GM23338 (cell line): ENCODE measurements at regions not wholly inside any gene's neighbourhood (a gene's known extent, or its start where the extent isn't known, plus 50 kb on each side); places are given as distances from the start of the nearest gene placed in this dataset.

Experiments used
- ATAC-seq: fragments of 200-7000 bp; cut with Tn5 transposase; 3 replicates; pipeline ENCODE4 v1.9.1; 2020
- DNase-seq: peaks from one replicate; pipeline ENCODE4 v3.0.0-alpha.2; 2015; ENCODE audit warnings: low spot score
- H2AFZ ChIP-seq: fragments of 200-600 bp; sonication (generic); 2 replicates; pipeline ENCODE4 v1.8.0; 2016; ENCODE audit warnings: antibody characterized with exemption, mild to moderate bottlenecking, moderate library complexity
- H3F3A ChIP-seq: fragments of 200-600 bp; sonication (generic); replicated peaks from 2 replicates; pipeline ENCODE4 v1.8.0; 2017; ENCODE audit warnings: antibody characterized with exemption, mixed run types, low read depth
- H3K27ac ChIP-seq: fragments of 200-600 bp; sonication (generic); 2 replicates; pipeline ENCODE4 v1.6.1; 2016; ENCODE audit warnings: low read depth
- H3K27me3 ChIP-seq: fragments of 200-600 bp; sonication (generic); 2 replicates; pipeline ENCODE4 v1.8.0; 2016; ENCODE audit warnings: mild to moderate bottlenecking, mixed run types, moderate library complexity; ENCODE audit not compliant: insufficient read depth
- H3K36me3 ChIP-seq: fragments of 200-600 bp; sonication (generic); 2 replicates; pipeline ENCODE4 v1.8.0; 2016; ENCODE audit warnings: mild to moderate bottlenecking; ENCODE audit not compliant: insufficient read depth
- H3K4me1 ChIP-seq: fragments of 200-600 bp; sonication (generic); 2 replicates; pipeline ENCODE4 v1.8.0; 2016; ENCODE audit warnings: mild to moderate bottlenecking, moderate library complexity; ENCODE audit not compliant: insufficient read depth
- H3K4me2 ChIP-seq: fragments of 200-600 bp; sonication (generic); 2 replicates; pipeline ENCODE4 v1.7.1; 2017; ENCODE audit warnings: mixed run types
- H3K4me3 ChIP-seq: fragments of 200-600 bp; sonication (generic); 2 replicates; pipeline ENCODE4 v1.6.1; 2016; ENCODE audit warnings: mixed run types
- H3K79me2 ChIP-seq: fragments of 200-600 bp; sonication (generic); replicated peaks from 2 replicates; pipeline ENCODE4 v1.8.0; 2017; ENCODE audit warnings: mild to moderate bottlenecking; ENCODE audit not compliant: insufficient read depth
- H3K9me2 ChIP-seq: fragments of 200-600 bp; sonication (generic); 2 replicates; pipeline ENCODE4 v1.8.0; 2017; ENCODE audit not compliant: insufficient read depth
- H4K20me1 ChIP-seq: fragments of 200-600 bp; sonication (generic); replicated peaks from 2 replicates; pipeline ENCODE4 v1.8.0; 2017; ENCODE audit warnings: mild to moderate bottlenecking; ENCODE audit not compliant: insufficient read depth
- H3K27ac Mint-ChIP-seq: 2 replicates; pipeline ENCODE4 v1.8.0; 2020; ENCODE audit warnings: inconsistent platforms, mild to moderate bottlenecking, moderate library complexity, mixed read lengths
- H3K27me3 Mint-ChIP-seq: 3 replicates; pipeline ENCODE4 v1.8.0; 2022; ENCODE audit warnings: low read depth, mild to moderate bottlenecking, moderate library complexity, mixed read lengths, inconsistent platforms; ENCODE audit not compliant: insufficient read depth, poor library complexity
- H3K36me3 Mint-ChIP-seq: 3 replicates; pipeline ENCODE4 v1.8.0; 2021; ENCODE audit warnings: low read depth, mild to moderate bottlenecking, inconsistent platforms, moderate library complexity, mixed read lengths
- H3K4me1 Mint-ChIP-seq: 3 replicates; pipeline ENCODE4 v1.8.0; 2020; ENCODE audit warnings: mild to moderate bottlenecking, inconsistent platforms, mixed read lengths
- H3K4me3 Mint-ChIP-seq: 3 replicates; pipeline ENCODE4 v1.8.0; 2021; ENCODE audit warnings: moderate library complexity, mild to moderate bottlenecking, inconsistent platforms, mixed read lengths
- H3K9me3 Mint-ChIP-seq: 3 replicates; pipeline ENCODE4 v1.8.0; 2020; ENCODE audit warnings: moderate library complexity, mild to moderate bottlenecking, inconsistent platforms, mixed read lengths
- CREB1 ChIP-seq: fragments of 250-450 bp; sonication (Bioruptor Pico); IDR thresholded peaks from 2 replicates; pipeline ENCODE4 v1.5.0; 2020; ENCODE audit warnings: low read depth, mild to moderate bottlenecking, moderate library complexity
- EZH2 ChIP-seq: fragments of 200-600 bp; sonication (generic); IDR thresholded peaks from one replicate; pipeline ENCODE4 v1.8.0; 2017; ENCODE audit warnings: antibody characterized with exemption, mild to moderate bottlenecking, low read depth; ENCODE audit not compliant: unreplicated experiment
- EZH2phosphoT487 ChIP-seq: fragments of 200-600 bp; sonication (generic); IDR thresholded peaks from one replicate; pipeline ENCODE4 v1.8.1; 2018; ENCODE audit warnings: antibody characterized with exemption; ENCODE audit not compliant: unreplicated experiment
- JUNB ChIP-seq: IDR thresholded peaks from one replicate; pipeline ENCODE4 v1.6.1; 2016; ENCODE audit warnings: antibody characterized with exemption; ENCODE audit not compliant: unreplicated experiment
- NANOG ChIP-seq: IDR thresholded peaks from 2 replicates; pipeline ENCODE4 v1.6.1; 2016; ENCODE audit warnings: antibody characterized with exemption, borderline replicate concordance
- POLR2AphosphoS5 ChIP-seq: IDR thresholded peaks from 2 replicates; pipeline ENCODE4 v1.6.1; 2016; ENCODE audit warnings: antibody characterized with exemption, low read depth
- STAT1 ChIP-seq: IDR thresholded peaks from one replicate; pipeline ENCODE4 v1.6.1; 2016; ENCODE audit warnings: antibody characterized with exemption; ENCODE audit not compliant: unreplicated experiment
- ZNF114 ChIP-seq: fragments of 250-450 bp; sonication (Bioruptor Pico); IDR thresholded peaks from 2 replicates; pipeline ENCODE4 v1.5.0; 2020; ENCODE audit warnings: mild to moderate bottlenecking, moderate library complexity
- ZNF331 ChIP-seq: fragments of 250-450 bp; sonication (Bioruptor Pico); IDR thresholded peaks from 2 replicates; pipeline ENCODE4 v1.5.0; 2020; ENCODE audit warnings: low read depth, mild to moderate bottlenecking, moderate library complexity
- TF ChIP-seq, protein P1 (sequence below): IDR thresholded peaks from one replicate; pipeline ENCODE4 v1.6.1; 2018; ENCODE audit warnings: antibody characterized with exemption; ENCODE audit not compliant: unreplicated experiment
- TF ChIP-seq, protein P2 (sequence below), 2 experiments: fragments of 200-600 bp in 1 of 2; sonication (generic) in 1 of 2; conservative IDR thresholded peaks; 2 replicates each; pipeline versions ENCODE4 v1.5.1 to v1.6.1; 2016 to 2017; ENCODE audit warnings: antibody characterized with exemption in 2 of 2, low read depth in 2 of 2, mild to moderate bottlenecking in 2 of 2, moderate library complexity in 1 of 2
- TF ChIP-seq, protein P3 (sequence below): fragments of 250-450 bp; sonication (Bioruptor Pico); IDR thresholded peaks from 2 replicates; pipeline ENCODE4 v1.5.0; 2020; ENCODE audit warnings: mild to moderate bottlenecking, moderate library complexity
- TF ChIP-seq, protein P4 (sequence below): IDR thresholded peaks from 2 replicates; pipeline ENCODE4 v1.6.1; 2016; ENCODE audit warnings: antibody characterized with exemption

DNA sequence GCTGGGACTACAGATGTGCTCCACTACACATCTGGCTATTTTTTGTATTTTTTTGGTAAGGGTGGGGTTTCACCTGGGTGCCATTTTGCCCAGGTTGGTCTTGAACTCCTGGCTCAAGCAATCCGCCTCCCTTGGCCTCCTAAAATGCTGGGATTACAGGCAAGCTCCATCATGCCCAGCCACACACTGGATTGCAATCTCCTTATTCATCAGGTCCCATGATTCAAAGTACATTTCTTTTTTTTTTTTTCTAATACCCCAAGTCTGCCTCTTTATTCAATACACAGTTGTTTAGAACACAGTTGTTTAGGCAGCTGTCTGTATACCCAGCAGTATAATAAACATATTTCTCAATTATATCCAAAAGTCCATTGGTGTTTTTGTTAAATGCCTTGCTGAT, 130.3 kb upstream of the ARSJ start:
- no peaks in the 10 kb centered on the region for H3F3A ChIP-seq
- no peak overlapping the region for H3K4me2 ChIP-seq
- H3K27ac ChIP-seq: no peak overlapping the region
- no peak overlapping the region for H3K27ac Mint-ChIP-seq
- no peak overlapping the region for H3K4me3 ChIP-seq
- no peaks in the 10 kb centered on the region for H3K4me1 Mint-ChIP-seq
- no peaks in the 10 kb centered on the region for H3K27me3 Mint-ChIP-seq
- H2AFZ ChIP-seq: no peak overlapping the region
- H3K4me1 ChIP-seq: no peaks in the 10 kb centered on the region
- H3K36me3 ChIP-seq: no peaks in the 10 kb centered on the region
- H3K9me2 ChIP-seq: no peaks in the 10 kb centered on the region; the same call in 1 of the 2 replicates
- H3K27me3 ChIP-seq: no peaks in the 10 kb centered on the region
- H3K9me3 Mint-ChIP-seq: no peaks in the 10 kb centered on the region
- H3K36me3 Mint-ChIP-seq: no peaks in the 10 kb centered on the region
- no peaks in the 10 kb centered on the region for H3K79me2 ChIP-seq
- DNase-seq (no peak), ATAC-seq (no peak)
- TF ChIP-seq ZNF114 (CRISPR knock-in tag) (no peak), EZH2phosphoT487 (no peak), NANOG (no peak), STAT1 (no peak), CREB1 (CRISPR knock-in tag) (no peak), JUNB (no peak), EZH2 (no peak), ZNF331 (CRISPR knock-in tag) (no peak), POLR2AphosphoS5 (no peak)
- TF ChIP-seq, protein P1, sequence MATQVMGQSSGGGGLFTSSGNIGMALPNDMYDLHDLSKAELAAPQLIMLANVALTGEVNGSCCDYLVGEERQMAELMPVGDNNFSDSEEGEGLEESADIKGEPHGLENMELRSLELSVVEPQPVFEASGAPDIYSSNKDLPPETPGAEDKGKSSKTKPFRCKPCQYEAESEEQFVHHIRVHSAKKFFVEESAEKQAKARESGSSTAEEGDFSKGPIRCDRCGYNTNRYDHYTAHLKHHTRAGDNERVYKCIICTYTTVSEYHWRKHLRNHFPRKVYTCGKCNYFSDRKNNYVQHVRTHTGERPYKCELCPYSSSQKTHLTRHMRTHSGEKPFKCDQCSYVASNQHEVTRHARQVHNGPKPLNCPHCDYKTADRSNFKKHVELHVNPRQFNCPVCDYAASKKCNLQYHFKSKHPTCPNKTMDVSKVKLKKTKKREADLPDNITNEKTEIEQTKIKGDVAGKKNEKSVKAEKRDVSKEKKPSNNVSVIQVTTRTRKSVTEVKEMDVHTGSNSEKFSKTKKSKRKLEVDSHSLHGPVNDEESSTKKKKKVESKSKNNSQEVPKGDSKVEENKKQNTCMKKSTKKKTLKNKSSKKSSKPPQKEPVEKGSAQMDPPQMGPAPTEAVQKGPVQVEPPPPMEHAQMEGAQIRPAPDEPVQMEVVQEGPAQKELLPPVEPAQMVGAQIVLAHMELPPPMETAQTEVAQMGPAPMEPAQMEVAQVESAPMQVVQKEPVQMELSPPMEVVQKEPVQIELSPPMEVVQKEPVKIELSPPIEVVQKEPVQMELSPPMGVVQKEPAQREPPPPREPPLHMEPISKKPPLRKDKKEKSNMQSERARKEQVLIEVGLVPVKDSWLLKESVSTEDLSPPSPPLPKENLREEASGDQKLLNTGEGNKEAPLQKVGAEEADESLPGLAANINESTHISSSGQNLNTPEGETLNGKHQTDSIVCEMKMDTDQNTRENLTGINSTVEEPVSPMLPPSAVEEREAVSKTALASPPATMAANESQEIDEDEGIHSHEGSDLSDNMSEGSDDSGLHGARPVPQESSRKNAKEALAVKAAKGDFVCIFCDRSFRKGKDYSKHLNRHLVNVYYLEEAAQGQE: no peak
- TF ChIP-seq, protein P2, sequence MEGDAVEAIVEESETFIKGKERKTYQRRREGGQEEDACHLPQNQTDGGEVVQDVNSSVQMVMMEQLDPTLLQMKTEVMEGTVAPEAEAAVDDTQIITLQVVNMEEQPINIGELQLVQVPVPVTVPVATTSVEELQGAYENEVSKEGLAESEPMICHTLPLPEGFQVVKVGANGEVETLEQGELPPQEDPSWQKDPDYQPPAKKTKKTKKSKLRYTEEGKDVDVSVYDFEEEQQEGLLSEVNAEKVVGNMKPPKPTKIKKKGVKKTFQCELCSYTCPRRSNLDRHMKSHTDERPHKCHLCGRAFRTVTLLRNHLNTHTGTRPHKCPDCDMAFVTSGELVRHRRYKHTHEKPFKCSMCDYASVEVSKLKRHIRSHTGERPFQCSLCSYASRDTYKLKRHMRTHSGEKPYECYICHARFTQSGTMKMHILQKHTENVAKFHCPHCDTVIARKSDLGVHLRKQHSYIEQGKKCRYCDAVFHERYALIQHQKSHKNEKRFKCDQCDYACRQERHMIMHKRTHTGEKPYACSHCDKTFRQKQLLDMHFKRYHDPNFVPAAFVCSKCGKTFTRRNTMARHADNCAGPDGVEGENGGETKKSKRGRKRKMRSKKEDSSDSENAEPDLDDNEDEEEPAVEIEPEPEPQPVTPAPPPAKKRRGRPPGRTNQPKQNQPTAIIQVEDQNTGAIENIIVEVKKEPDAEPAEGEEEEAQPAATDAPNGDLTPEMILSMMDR (conservative IDR thresholded peaks at IDR 0.05; ENCODE audit: low read depth in 2 of 2): no peak
- TF ChIP-seq, protein P3, sequence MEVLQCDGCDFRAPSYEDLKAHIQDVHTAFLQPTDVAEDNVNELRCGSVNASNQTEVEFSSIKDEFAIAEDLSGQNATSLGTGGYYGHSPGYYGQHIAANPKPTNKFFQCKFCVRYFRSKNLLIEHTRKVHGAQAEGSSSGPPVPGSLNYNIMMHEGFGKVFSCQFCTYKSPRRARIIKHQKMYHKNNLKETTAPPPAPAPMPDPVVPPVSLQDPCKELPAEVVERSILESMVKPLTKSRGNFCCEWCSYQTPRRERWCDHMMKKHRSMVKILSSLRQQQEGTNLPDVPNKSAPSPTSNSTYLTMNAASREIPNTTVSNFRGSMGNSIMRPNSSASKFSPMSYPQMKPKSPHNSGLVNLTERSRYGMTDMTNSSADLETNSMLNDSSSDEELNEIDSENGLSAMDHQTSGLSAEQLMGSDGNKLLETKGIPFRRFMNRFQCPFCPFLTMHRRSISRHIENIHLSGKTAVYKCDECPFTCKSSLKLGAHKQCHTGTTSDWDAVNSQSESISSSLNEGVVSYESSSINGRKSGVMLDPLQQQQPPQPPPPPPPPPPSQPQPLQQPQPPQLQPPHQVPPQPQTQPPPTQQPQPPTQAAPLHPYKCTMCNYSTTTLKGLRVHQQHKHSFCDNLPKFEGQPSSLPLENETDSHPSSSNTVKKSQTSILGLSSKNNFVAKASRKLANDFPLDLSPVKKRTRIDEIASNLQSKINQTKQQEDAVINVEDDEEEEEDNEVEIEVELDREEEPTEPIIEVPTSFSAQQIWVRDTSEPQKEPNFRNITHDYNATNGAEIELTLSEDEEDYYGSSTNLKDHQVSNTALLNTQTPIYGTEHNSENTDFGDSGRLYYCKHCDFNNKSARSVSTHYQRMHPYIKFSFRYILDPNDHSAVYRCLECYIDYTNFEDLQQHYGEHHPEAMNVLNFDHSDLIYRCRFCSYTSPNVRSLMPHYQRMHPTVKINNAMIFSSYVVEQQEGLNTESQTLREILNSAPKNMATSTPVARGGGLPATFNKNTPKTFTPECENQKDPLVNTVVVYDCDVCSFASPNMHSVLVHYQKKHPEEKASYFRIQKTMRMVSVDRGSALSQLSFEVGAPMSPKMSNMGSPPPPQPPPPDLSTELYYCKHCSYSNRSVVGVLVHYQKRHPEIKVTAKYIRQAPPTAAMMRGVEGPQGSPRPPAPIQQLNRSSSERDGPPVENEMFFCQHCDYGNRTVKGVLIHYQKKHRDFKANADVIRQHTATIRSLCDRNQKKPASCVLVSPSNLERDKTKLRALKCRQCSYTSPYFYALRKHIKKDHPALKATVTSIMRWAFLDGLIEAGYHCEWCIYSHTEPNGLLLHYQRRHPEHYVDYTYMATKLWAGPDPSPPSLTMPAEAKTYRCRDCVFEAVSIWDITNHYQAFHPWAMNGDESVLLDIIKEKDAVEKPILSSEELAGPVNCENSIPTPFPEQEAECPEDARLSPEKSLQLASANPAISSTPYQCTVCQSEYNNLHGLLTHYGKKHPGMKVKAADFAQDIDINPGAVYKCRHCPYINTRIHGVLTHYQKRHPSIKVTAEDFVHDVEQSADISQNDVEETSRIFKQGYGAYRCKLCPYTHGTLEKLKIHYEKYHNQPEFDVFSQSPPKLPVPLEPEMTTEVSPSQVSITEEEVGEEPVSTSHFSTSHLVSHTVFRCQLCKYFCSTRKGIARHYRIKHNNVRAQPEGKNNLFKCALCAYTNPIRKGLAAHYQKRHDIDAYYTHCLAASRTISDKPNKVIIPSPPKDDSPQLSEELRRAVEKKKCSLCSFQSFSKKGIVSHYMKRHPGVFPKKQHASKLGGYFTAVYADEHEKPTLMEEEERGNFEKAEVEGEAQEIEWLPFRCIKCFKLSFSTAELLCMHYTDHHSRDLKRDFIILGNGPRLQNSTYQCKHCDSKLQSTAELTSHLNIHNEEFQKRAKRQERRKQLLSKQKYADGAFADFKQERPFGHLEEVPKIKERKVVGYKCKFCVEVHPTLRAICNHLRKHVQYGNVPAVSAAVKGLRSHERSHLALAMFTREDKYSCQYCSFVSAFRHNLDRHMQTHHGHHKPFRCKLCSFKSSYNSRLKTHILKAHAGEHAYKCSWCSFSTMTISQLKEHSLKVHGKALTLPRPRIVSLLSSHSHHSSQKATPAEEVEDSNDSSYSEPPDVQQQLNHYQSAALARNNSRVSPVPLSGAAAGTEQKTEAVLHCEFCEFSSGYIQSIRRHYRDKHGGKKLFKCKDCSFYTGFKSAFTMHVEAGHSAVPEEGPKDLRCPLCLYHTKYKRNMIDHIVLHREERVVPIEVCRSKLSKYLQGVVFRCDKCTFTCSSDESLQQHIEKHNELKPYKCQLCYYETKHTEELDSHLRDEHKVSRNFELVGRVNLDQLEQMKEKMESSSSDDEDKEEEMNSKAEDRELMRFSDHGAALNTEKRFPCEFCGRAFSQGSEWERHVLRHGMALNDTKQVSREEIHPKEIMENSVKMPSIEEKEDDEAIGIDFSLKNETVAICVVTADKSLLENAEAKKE (CRISPR knock-in tag): no peak
- TF ChIP-seq, protein P4, sequence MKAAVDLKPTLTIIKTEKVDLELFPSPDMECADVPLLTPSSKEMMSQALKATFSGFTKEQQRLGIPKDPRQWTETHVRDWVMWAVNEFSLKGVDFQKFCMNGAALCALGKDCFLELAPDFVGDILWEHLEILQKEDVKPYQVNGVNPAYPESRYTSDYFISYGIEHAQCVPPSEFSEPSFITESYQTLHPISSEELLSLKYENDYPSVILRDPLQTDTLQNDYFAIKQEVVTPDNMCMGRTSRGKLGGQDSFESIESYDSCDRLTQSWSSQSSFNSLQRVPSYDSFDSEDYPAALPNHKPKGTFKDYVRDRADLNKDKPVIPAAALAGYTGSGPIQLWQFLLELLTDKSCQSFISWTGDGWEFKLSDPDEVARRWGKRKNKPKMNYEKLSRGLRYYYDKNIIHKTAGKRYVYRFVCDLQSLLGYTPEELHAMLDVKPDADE: no peak
- no peaks in the 10 kb centered on the region for H4K20me1 ChIP-seq
- H3K4me3 Mint-ChIP-seq: no peak overlapping the region
